Left ventricle myocardium superior (tissue), 1 donor: ENCODE measurements at regions not wholly inside any gene's neighbourhood (a gene's known extent, or its start where the extent isn't known, plus 50 kb on each side); places are given as distances from the start of the nearest gene placed in this dataset.
"Not testable (repeated sequence)": the region's sequence is repeated elsewhere in the genome, so short reads cannot be mapped to it uniquely, and the experiment has no call there.

Source experiments
- ATAC-seq: fragments of 200-7000 bp; cut with Tn5 transposase; one replicate; pipeline ENCODE4 v1.9.1; 2020; ENCODE audit warnings: mild to moderate bottlenecking, moderate library complexity
- DNase-seq: peaks from one replicate; pipeline ENCODE4 v3.0.0-alpha.2; 2020
- intact Hi-C: fragments of 100-400 bp; cut with micrococcal nuclease; formaldehyde crosslinking; loops from one replicate; pipeline ENCODE4 v1.11.0; 2022
- donor health status: DM: no; HTN: yes; CAD: no; lungs with severe emphysema.

DNA sequence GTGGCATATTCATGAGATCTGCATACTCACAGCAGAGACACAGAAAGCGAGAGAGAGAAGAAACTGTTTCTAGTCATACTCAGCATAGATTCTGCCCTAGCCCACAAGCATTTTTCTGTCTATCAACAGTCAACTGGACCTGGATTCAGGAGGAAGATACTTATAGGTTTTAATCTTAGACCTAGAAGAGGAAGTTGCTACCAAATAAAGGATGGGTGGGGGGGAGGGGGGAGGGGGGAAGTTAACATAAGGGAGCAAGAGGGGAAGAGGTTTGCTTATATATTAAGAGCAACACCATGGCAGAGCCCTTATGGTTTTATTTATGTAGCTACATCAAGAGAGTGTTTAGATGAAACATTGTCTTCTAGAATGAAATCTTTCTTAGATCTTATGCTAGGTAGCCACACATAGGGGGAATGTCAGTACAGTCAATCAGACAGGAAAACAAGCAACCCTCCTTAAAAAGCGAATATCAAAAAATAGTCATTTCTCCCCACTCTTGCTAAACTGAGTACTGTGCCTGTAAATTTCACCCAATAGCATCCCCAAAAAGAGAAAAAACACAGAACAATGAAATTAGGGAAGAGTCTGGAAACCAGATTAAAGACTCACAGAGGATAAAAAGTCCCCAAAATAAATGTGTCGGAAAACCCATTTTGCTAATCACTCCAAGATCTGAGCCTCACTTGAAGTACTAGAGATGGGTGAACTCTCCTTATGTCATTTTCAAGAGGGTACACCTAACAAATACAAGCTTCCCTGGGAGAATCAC is 192.7 kb upstream of the NR4A3 start:
- DNase-seq (no peak), ATAC-seq (no peak)
- intact Hi-C loops = no loop called here

GRCh38 chr9:99632349-99633038 is 189.2 kb upstream of the NR4A3 start:
- DNase-seq (no peak), ATAC-seq (no peak)
- intact Hi-C loops = no loop called here

GRCh38 chr9:99633265-99633664 is 188.4 kb upstream of the NR4A3 start:
- no peak for ATAC-seq
- DNase-seq = no peak
- intact Hi-C loops = no loop called here

DNA sequence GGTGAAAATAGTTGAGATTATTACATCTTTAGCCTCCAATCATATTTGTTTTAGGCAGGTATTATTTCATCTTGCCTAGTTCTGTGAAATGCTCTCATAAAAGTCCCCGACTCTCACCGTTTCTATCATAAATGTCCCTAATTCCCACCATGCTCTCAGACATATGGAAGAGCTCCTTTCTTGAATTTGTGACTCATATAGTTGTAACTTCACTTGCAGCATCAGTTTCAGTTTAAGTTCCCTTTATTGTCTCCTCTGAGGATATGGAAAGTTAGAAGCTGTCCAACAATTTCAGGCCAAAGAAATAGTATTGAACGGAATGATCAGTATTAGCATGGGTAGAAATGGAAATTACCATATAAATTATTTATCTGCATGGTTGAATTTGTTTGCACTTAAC is 187.5 kb upstream of the NR4A3 start:
- ATAC-seq = no peak
- DNase-seq = no peak
- intact Hi-C loops = no loop called here

DNA sequence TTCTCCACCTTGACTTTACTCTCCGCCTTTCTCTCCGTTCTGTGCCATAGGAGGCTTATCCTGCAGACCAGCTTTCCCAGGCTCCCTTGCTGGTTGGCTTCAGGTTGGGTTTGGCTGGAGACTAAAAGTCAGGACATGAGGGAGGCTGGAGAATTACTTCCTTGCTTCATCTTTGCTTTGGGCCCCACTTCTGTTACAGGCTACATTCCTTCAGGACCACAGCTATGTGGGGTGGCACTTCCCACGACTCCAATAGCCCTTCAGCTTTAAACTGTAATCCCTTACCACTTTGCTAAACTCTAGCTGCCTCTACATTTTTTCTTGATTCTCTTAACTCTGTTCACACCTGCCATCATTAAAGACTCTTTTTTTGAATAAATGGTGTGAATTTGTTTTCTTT is 186.7 kb upstream of the NR4A3 start:
- no peak for ATAC-seq
- intact Hi-C loops = no loop called here
- DNase-seq = no peak

DNA sequence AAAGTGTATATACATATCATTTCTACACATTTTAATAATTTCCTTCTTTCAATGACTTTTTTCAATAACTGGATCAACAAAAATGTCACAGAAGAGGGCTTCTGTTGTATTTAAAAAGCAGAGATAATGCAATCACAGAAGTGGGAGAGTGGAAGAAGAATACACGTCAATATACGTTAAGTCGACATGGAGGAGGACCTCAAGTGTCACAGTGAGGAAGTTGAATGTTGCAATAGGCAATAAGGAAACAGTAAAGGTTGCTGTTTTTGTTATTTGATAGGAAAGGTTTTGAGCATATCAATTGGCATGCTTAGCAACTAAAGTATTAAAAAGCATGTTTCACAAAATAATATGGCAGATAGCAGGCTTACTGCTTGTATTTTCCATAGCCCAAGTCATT is 184.0 kb upstream of the NR4A3 start:
- ATAC-seq = no peak
- intact Hi-C loops = no loop called here
- DNase-seq = no peak

GRCh38 chr9:99638971-99639370 is 182.7 kb upstream of the NR4A3 start:
- no peak for ATAC-seq
- intact Hi-C loops = no loop called here
- DNase-seq = no peak

GRCh38 chr9:99647604-99648003 is 174.1 kb upstream of the NR4A3 start:
- ATAC-seq = no peak

GRCh38 chr9:99650187-99650874 is 171.4 kb upstream of the NR4A3 start:
- DNase-seq (no peak), ATAC-seq (no peak)
- intact Hi-C loops = no loop called here

More at GRCh38 chr9:99647604-99648003, 174.1 kb upstream of the NR4A3 start:
- intact Hi-C loops = no loop called here
- DNase-seq = no peak

- intact Hi-C loops = no loop called here
- no peak for DNase-seq
- peak; percentile 28 for ATAC-seq
These were observed 161.5 kb upstream of the NR4A3 start for GRCh38 chr9:99660191-99660636.

GRCh38 chr9:99663297-99663696 is 158.4 kb upstream of the NR4A3 start:
- no peak for DNase-seq
- intact Hi-C loops = no loop called here
- ATAC-seq = no peak

DNA sequence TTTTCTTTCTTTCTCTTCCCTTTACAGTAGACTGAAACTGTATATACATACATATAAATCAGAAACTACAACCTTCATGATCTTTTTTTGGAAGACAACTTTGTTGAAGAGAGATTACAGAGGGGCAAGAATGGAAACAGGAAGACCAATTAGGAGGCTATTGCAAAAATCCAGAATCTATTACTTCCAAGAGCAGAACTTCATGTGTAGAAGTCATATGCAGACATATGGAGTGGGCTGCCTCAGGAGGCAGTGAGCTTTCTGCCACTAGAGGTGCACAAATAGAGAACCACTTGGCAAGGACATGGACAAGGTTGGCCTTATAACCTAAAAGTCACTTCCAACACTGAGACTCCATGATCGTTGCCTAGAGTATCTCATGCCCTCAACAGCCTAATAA is 157.8 kb upstream of the NR4A3 start:
- ATAC-seq = no peak
- no peak for DNase-seq
- intact Hi-C loops = no loop called here

DNA sequence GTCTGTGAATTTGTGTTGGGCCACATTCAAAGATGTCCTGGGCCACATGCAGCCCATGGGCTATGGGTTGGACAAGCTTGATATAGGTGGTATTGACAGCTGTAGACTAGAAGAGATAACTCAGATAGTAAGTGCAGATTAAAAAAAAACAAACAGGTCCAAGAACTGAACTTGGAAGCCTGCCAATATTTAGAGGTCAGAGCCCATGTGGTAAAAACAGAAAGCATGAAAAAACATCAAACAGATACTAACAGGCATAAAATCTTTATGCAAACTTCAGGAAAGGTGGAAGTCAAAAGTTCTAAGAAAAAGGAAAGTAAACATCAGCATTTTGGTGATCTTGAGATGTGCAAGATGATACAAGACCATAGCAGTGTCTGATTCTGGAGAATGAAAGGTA is 155.1 kb upstream of the NR4A3 start:
- ATAC-seq = no peak
- intact Hi-C loops = no loop called here

DNA sequence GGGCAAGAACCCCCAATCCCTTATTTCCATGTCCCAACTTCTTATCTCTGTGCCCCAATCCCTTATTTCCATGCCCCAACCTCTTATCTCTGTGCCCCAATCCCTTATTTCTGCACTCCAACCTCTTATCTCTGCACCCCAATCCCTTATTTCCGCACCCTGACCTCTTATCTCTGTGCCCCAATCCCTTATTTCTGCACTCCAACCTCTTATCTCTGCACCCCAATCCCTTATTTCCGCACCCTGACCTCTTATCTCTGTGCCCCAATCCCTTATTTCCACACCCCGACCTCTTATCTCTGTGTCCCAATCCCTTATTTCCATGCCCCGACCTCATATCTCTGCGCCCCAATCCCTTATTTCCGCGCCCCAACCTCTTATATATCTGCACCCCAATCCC is 150.8 kb upstream of the NR4A3 start:
- ATAC-seq, intact Hi-C loops, DNase-seq: not testable (repeated sequence)

More for the DNA sequence above, 155.1 kb upstream of the NR4A3 start:
- DNase-seq = no peak

DNA sequence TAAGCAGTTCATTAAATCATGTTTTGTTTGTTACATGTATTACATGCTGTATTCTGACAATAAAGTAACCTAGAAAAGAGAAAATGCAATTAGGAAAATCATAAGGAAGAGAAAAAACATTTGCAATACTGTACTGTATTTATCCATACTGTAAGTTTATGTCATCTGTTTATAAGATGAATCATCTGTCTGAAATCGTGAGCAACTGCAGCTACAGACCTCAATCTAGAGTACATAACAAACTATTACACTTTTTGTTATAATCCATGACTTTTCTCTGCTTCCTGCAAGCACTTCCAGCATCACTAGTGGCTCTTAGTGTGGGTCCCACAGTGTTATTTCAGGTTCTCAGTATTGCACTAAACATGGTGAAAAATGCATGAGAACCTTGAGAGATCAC is 144.4 kb upstream of the NR4A3 start:
- intact Hi-C loops = no loop called here
- ATAC-seq = no peak
- no peak for DNase-seq

DNA sequence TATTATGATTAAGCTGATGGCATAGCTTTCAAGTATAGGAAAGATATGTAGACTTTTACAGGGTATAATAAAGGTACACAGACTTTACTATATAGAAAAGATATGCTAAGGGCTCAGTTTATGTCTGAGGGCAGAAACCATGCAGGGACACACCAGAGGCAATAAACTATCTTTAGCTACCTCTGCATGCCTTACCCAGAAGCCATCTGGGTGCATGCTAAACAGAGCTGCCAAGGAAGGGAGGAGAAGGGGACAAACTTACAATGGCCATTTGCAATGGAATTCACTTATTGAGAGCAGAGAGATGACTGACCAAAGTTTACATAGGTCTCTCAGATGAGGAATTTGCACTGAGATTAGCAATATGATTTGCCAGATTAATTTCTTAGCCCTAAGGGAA is 143.1 kb upstream of the NR4A3 start:
- intact Hi-C loops = no loop called here
- DNase-seq (no peak), ATAC-seq (peak; percentile 72)

DNA sequence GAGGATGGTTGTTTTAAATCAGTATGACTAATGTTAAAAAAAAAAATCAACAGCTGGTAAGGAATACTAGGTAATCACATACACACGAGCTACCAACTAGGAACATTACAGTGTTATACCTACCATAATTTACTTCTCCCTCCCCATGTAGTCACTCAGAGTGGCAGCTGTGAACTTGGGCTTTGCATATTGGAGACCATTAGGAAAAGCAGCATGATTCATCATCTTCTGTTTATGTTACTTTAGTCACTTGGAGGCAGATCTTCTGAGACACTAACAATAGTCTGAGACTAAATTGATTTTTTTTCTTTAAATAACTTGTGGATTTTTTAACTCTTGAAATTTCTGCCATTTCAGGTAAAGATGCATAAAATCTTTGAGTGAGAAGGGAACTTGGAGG is 141.5 kb upstream of the NR4A3 start:
- no peak for DNase-seq
- intact Hi-C loops = no loop called here
- ATAC-seq = no peak

DNA sequence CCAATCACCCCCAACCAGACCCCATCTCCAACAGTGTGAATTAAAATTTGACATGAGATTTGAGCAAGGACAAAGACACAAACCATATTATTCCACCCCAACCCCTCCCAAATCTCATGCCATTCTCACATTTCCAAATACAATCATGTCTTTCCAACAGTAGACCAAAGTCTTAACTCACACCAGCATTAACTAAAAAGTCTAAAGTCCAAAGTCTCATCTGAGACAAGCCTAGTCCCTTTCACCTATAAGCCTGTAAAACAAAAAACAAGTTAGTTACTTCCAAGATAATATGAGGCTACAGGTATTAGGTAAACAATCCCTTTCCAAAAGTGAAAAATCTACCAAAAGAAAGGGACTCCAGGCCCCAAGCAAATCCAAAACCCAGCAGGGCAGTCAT is 140.6 kb upstream of the NR4A3 start:
- intact Hi-C loops = no loop called here
- ATAC-seq (no peak), DNase-seq (no peak)

DNA sequence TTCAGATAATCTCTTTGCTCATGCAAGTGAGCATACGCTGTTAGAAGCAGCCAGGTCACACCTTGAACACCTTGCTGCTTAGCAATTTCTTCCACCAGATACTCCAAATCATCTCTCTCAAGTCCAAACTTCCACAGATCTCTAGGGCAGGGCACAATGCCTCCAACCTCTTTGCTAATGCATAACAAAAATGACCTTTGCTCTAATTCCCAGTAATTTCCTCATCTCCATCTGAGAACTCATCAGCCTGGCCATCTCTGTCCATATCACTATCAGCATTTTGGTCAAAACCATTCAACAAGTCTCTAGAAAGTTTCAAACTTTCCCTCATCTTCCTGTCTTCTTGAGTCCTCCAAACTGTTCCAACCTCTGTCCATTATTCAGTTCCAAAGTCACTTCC is 139.3 kb upstream of the NR4A3 start:
- intact Hi-C loops = no loop called here
- no peak for ATAC-seq

DNA sequence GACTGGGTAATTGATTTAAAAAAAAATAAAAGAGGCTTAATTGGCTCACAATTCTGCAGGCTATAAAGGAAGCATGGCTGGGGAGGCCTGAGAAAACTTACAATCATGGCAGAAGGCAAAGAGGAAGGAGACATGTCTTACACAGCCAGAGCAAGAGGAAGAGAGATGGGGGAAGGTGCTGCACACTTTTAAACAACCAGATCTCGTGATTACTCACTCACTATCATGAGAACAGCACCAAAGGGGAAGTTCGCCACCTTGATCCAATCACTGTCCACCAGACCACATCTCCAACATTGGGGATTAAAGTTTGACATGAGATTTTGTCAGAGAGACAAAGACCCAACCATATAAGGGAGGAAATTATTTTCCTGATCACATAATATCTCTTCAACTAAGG is 138.8 kb upstream of the NR4A3 start:
- DNase-seq (no peak), ATAC-seq (no peak)
- intact Hi-C loops = no loop called here

More for the DNA sequence above, 139.3 kb upstream of the NR4A3 start:
- DNase-seq = no peak
